ENCODE measurements at regions not wholly inside any gene's neighbourhood (a gene's known extent, or its start where the extent isn't known, plus 50 kb on each side); places are given as distances from the start of the nearest gene placed in this dataset.

DNA sequence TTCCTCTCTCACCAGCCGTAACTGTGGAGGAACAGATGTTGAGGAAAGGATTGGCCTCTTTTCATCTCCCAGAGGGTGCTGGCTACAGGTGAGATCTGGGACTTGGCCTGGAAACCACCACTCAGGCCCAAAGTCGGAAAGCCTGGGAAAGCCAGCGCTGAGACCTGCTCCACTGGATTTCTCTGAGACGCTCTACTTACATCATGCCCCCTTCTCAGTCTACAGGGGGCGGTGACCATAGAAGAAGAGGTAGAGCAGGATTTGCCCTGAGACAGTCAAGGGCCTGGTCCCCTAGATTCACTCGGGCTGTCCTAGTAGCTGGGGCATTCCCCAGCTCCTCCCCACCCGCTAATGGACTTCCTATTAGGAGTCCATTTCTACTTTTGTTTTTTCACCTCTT lies 80.9 kb downstream of the C3orf38 start:
- no peak for TF ChIP-seq MYC (IDR thresholded peaks at IDR 0.05; ENCODE audit: borderline replicate concordance, low read length)
- TF ChIP-seq POLR2A (IDR thresholded peaks at IDR 0.05; ENCODE audit: low read length), result no peak
- TF ChIP-seq EP300 (IDR thresholded peaks at IDR 0.05), result no peak
- TF ChIP-seq, protein P1, sequence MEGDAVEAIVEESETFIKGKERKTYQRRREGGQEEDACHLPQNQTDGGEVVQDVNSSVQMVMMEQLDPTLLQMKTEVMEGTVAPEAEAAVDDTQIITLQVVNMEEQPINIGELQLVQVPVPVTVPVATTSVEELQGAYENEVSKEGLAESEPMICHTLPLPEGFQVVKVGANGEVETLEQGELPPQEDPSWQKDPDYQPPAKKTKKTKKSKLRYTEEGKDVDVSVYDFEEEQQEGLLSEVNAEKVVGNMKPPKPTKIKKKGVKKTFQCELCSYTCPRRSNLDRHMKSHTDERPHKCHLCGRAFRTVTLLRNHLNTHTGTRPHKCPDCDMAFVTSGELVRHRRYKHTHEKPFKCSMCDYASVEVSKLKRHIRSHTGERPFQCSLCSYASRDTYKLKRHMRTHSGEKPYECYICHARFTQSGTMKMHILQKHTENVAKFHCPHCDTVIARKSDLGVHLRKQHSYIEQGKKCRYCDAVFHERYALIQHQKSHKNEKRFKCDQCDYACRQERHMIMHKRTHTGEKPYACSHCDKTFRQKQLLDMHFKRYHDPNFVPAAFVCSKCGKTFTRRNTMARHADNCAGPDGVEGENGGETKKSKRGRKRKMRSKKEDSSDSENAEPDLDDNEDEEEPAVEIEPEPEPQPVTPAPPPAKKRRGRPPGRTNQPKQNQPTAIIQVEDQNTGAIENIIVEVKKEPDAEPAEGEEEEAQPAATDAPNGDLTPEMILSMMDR (IDR thresholded peaks at IDR 0.05), result no peak
- no peak for TF ChIP-seq CHD4 (IDR thresholded peaks at IDR 0.05; ENCODE audit: borderline replicate concordance)
- TF ChIP-seq RAD21 (conservative IDR thresholded peaks at IDR 0.05 in 1 of 2, IDR thresholded peaks at IDR 0.05 in 1 of 2), result no peak
- no peak for TF ChIP-seq KDM1A (IDR thresholded peaks at IDR 0.05; ENCODE audit: low read depth)
- TF ChIP-seq USF2 (IDR thresholded peaks at IDR 0.05), result no peak
- TF ChIP-seq CEBPB (IDR thresholded peaks at IDR 0.05), result no peak
